HCT116 (cell line): ENCODE measurements at regions not wholly inside any gene's neighbourhood (a gene's known extent, or its start where the extent isn't known, plus 50 kb on each side); places are given as distances from the start of the nearest gene placed in this dataset.

ENCODE experiments used
- ATAC-seq: fragments of 200-7000 bp; cut with Tn5 transposase; 2 replicates; pipeline ENCODE4 v1.9.1; 2020; ENCODE audit warnings: mild to moderate bottlenecking, moderate library complexity
- BruUV-seq: library from RNA; stranded (reverse); fragments of 400-500 nt; replicated peaks from 2 replicates; lab custom pipeline; 2021; lab: Mats Ljungman, UMichigan
- CTCF ChIA-PET: fragments of 300-600 bp; sonication (Branson Sonifier 250); formaldehyde crosslinking; loops from one replicate; lab custom pipeline; 2021; ENCODE audit warnings: antibody characterized with exemption; lab: Charles Lee
- POLR2A ChIA-PET: fragments of 300-600, 350-600 bp; sonication (Branson Sonifier 250); formaldehyde crosslinking; loops from one replicate; lab custom pipeline; 2021; ENCODE audit warnings: antibody characterized with exemption; lab: Charles Lee
- RAD21 ChIA-PET, 2 experiments: fragments of 300-600 bp; sonication (Branson Sonifier 250); formaldehyde crosslinking; loops; one replicate each; lab custom pipeline; 2023; ENCODE audit warnings: low total read pairs in 2 of 2; ENCODE audit not compliant: uncharacterized antibody in 2 of 2, unreplicated experiment in 2 of 2, low non-redundant PET in 1 of 2; lab: Charles Lee
- DNase-seq: peaks from one replicate; pipeline ENCODE4 v3.0.0-alpha.2; 2010; ENCODE audit warnings: low read depth, low spot score
- H2AFZ ChIP-seq: fragments of 200-600 bp; shearing (Covaris generic), sonication (generic); 2 replicates; pipeline ENCODE4 v1.6.1; 2017; ENCODE audit warnings: low read depth, mixed run types, mixed read lengths, antibody characterized with exemption, low read length; ENCODE audit not compliant: poor library complexity, severe bottlenecking
- H3K27ac ChIP-seq: 2 replicates; pipeline ENCODE4 v1.5.1; 2012; ENCODE audit warnings: low read depth, low read length
- H3K27me3 ChIP-seq: fragments of 200-600 bp; sonication (generic); 2 replicates; pipeline ENCODE4 v1.6.1; 2016; ENCODE audit warnings: mixed run types, low read length, mixed read lengths; ENCODE audit not compliant: insufficient read depth
- H3K36me3 ChIP-seq, 2 experiments: fragments of 200-500 bp in 1 of 2; fragments of 200-600 bp in 1 of 2; sonication (Bioruptor generic) in 1 of 2; sonication (generic) in 1 of 2; 2 replicates each; pipeline versions ENCODE4 v1.5.1 to v1.6.1; 2014 to 2016; ENCODE audit warnings: low read length in 2 of 2, inconsistent platforms in 1 of 2, mixed read lengths in 1 of 2, mixed run types in 1 of 2; ENCODE audit not compliant: insufficient read depth in 2 of 2, control insufficient read depth in 1 of 2
- H3K4me1 ChIP-seq, 2 experiments: fragments of 200-600 bp in 1 of 2; sonication (generic) in 1 of 2; 2 replicates each; pipeline versions ENCODE4 v1.5.1 to v1.6.1; 2012 to 2017; ENCODE audit warnings: low read length in 2 of 2, inconsistent platforms in 1 of 2, mild to moderate bottlenecking in 1 of 2, mixed read lengths in 1 of 2, mixed run types in 1 of 2, moderate library complexity in 1 of 2; ENCODE audit not compliant: insufficient read depth in 2 of 2, control insufficient read depth in 1 of 2
- H3K4me2 ChIP-seq: fragments of 200-600 bp; sonication (generic); 2 replicates; pipeline ENCODE4 v1.6.1; 2017; ENCODE audit warnings: mixed run types, low read length, mixed read lengths
- H3K4me3 ChIP-seq, 2 experiments: fragments of 200-600 bp in 1 of 2; sonication (generic) in 1 of 2; replicated peaks in 1 of 2; 2 replicates each; pipeline ENCODE4 v1.5.1; 2011 to 2016; ENCODE audit warnings: low read length in 2 of 2, control low read depth in 1 of 2, low read depth in 1 of 2, mild to moderate bottlenecking in 1 of 2, mixed read lengths in 1 of 2, mixed run types in 1 of 2
- H3K79me2 ChIP-seq: fragments of 200-600 bp; sonication (generic); 2 replicates; pipeline ENCODE4 v1.6.1; 2017; ENCODE audit warnings: mild to moderate bottlenecking, mixed run types, low read length, moderate library complexity, mixed read lengths; ENCODE audit not compliant: insufficient read depth
- H3K9ac ChIP-seq: fragments of 200-600 bp; sonication (generic); 2 replicates; pipeline ENCODE4 v1.6.1; 2016; ENCODE audit warnings: low read length, mixed read lengths
- H3K9me2 ChIP-seq: fragments of 200-600 bp; sonication (generic), shearing (Covaris generic); 2 replicates; pipeline ENCODE4 v1.6.1; 2017; ENCODE audit warnings: mixed run types, mild to moderate bottlenecking, moderate library complexity; ENCODE audit not compliant: insufficient read depth
- H3K9me3 ChIP-seq, 2 experiments: fragments of 200-500 bp in 1 of 2; fragments of 200-600 bp in 1 of 2; sonication (Bioruptor generic) in 1 of 2; sonication (generic) in 1 of 2; 2 replicates each; pipeline ENCODE4 v1.6.1; 2014 to 2017; ENCODE audit warnings: low read length in 2 of 2, mixed read lengths in 2 of 2, inconsistent platforms in 1 of 2, low read depth in 1 of 2, mild to moderate bottlenecking in 1 of 2, mixed run types in 1 of 2, moderate library complexity in 1 of 2; ENCODE audit not compliant: control insufficient read depth in 1 of 2, insufficient read depth in 1 of 2
- H4K20me1 ChIP-seq: fragments of 200-600 bp; sonication (generic), shearing (Covaris generic); 2 replicates; pipeline ENCODE4 v1.6.1; 2017; ENCODE audit warnings: mixed run types, mild to moderate bottlenecking, moderate library complexity; ENCODE audit not compliant: insufficient read depth
- ATF3 ChIP-seq: IDR thresholded peaks from 2 replicates; pipeline ENCODE4 v1.6.1; 2012
- CBX3 ChIP-seq: IDR thresholded peaks from 2 replicates; pipeline ENCODE4 v1.6.1; 2012; ENCODE audit warnings: low read depth
- CEBPB ChIP-seq: IDR thresholded peaks from 2 replicates; pipeline ENCODE4 v1.6.1; 2012; ENCODE audit warnings: low read depth
- CTCF ChIP-seq, 3 experiments: fragments of 200-600 bp in 1 of 3; sonication (generic) in 1 of 3; IDR thresholded peaks in 2 of 3; conservative IDR thresholded peaks in 1 of 3; 2 replicates each; pipeline ENCODE4 v1.5.1; 2012 to 2017; ENCODE audit warnings: low read depth in 2 of 3, low read length in 2 of 3, antibody characterized with exemption in 1 of 3, borderline replicate concordance in 1 of 3, control low read depth in 1 of 3, mild to moderate bottlenecking in 1 of 3, mixed read lengths in 1 of 3, mixed run types in 1 of 3, moderate library complexity in 1 of 3; ENCODE audit not compliant: insufficient read depth in 1 of 3
- EGR1 ChIP-seq: IDR thresholded peaks from 2 replicates; pipeline ENCODE4 v1.6.1; 2012; ENCODE audit warnings: low read depth
- JUND ChIP-seq: IDR thresholded peaks from 2 replicates; pipeline ENCODE4 v1.6.1; 2012
- SIN3A ChIP-seq: IDR thresholded peaks from 2 replicates; pipeline ENCODE4 v1.6.1; 2012; ENCODE audit warnings: low read depth
- SP1 ChIP-seq: IDR thresholded peaks from 2 replicates; pipeline ENCODE4 v1.6.1; 2012; ENCODE audit warnings: low read depth
- YY1 ChIP-seq: IDR thresholded peaks from 2 replicates; pipeline ENCODE4 v1.6.1; 2011; ENCODE audit warnings: low read length, low read depth, moderate library complexity, mild to moderate bottlenecking; ENCODE audit not compliant: insufficient replicate concordance; ENCODE audit errors: extremely low read depth
- ZNF274 ChIP-seq: fragments of 200-500 bp; sonication (Bioruptor generic); IDR thresholded peaks from 2 replicates; pipeline ENCODE4 v1.6.1; 2014; ENCODE audit warnings: mild to moderate bottlenecking, low read depth, low read length, inconsistent platforms
- intact Hi-C: fragments of 100-400 bp; cut with micrococcal nuclease; formaldehyde crosslinking; loops from 2 replicates; pipeline ENCODE4 v1.10.0; 2022

- intact Hi-C loops = no loop called here
- H3K27ac ChIP-seq = no peak overlapping the region
- no peaks in the 10 kb centered on the region for H3K9me2 ChIP-seq
- TF ChIP-seq CBX3 = no peak
- TF ChIP-seq CEBPB = no peak
- no peak overlapping the region for H3K9ac ChIP-seq
- H3K4me2 ChIP-seq = no peak overlapping the region
- POLR2A ChIA-PET = no interaction called here
- ATAC-seq (no peak), DNase-seq (no peak)
- RAD21 ChIA-PET = no interaction called here
- no peaks in the 10 kb centered on the region for H3K36me3 ChIP-seq
- H3K27me3 ChIP-seq = no peaks in the 10 kb centered on the region
- CTCF ChIA-PET = no interaction called here
- no peaks in the 10 kb centered on the region for H4K20me1 ChIP-seq
- H3K4me1 ChIP-seq = no peaks in the 10 kb centered on the region
- no peak overlapping the region for H2AFZ ChIP-seq
- H3K4me3 ChIP-seq = no peak overlapping the region
- no TSS peak for BruUV-seq
- no peaks in the 10 kb centered on the region for H3K9me3 ChIP-seq
- no peaks in the 10 kb centered on the region for H3K79me2 ChIP-seq
These were observed 1383.3 kb upstream of the CDH2 start for GRCh38 chr18:29560270-29560669.

GRCh38 chr18:29556070-29556469 is 1379.1 kb upstream of the CDH2 start:
- DNase-seq = no peak
- Histone ChIP-seq H3K9me2 (no peaks in the 10 kb centered on the region), H4K20me1 (no peaks in the 10 kb centered on the region), H3K79me2 (no peaks in the 10 kb centered on the region), H3K27me3 (no peaks in the 10 kb centered on the region), H2AFZ (no peak overlapping the region), H3K27ac (no peak overlapping the region), H3K9ac (no peak overlapping the region), H3K4me1 (no peaks in the 10 kb centered on the region), H3K4me2 (no peak overlapping the region), H3K9me3 (no peaks in the 10 kb centered on the region), H3K4me3 (no peak overlapping the region), H3K36me3 (no peaks in the 10 kb centered on the region)
- intact Hi-C loops = no loop called here
- no peak for TF ChIP-seq CTCF (IDR thresholded peaks at IDR 0.05 in 2 of 3, conservative IDR thresholded peaks at IDR 0.05 in 1 of 3; ENCODE audit: borderline replicate concordance in 1 of 3, insufficient read depth in 1 of 3, low read depth in 2 of 3, low read length in 2 of 3)
- no peak for TF ChIP-seq EGR1
- no peak for TF ChIP-seq JUND
- no peak for TF ChIP-seq ZNF274
- TF ChIP-seq ATF3 = no peak
- no peak for TF ChIP-seq SIN3A
- TF ChIP-seq YY1 = no peak
- no peak for TF ChIP-seq CBX3
- TF ChIP-seq SP1 = no peak
- TF ChIP-seq CEBPB = no peak
- RAD21 ChIA-PET = no interaction called here
- CTCF ChIA-PET = no interaction called here
- ATAC-seq = no peak
- no TSS peak for BruUV-seq
- POLR2A ChIA-PET = no interaction called here
